Epithelial cell of proximal tubule (primary cell): ENCODE measurements at regions not wholly inside any gene's neighbourhood (a gene's known extent, or its start where the extent isn't known, plus 50 kb on each side); places are given as distances from the start of the nearest gene placed in this dataset.

ENCODE experiments used
- DNase-seq: peaks from one replicate; pipeline ENCODE4 v3.0.0-alpha.2; 2011; ENCODE audit warnings: low read depth
- H3K4me3 ChIP-seq: 2 replicates; pipeline ENCODE4 v1.5.1; 2011; ENCODE audit warnings: low read depth, mild to moderate bottlenecking, low read length
- TF ChIP-seq, protein P1 (sequence below): conservative IDR thresholded peaks from 2 replicates; pipeline ENCODE4 v1.5.1; 2012; ENCODE audit warnings: low read depth, mild to moderate bottlenecking, low read length

DNA sequence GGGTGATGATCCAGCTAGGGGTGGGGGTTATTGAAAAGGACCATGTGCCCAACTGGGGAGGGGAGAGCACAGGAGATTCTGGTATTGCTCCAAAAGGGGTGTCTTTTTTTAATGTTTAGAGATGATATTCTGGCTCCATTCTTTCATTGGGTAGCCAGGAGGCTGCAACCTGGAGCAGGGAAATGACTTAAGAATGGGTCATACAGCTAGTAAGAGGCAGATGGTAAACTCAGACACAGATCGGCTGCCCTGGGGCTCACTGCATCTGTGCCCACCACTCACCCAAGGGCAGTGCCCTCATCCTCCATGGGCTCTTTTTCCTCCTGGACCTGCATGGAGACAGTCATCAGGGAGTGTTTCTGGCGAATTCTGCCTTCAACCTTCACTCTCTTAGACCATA, 302.0 kb upstream of the PRDM1 start:
- no peak overlapping the region for H3K4me3 ChIP-seq
- DNase-seq, result no peak
- TF ChIP-seq, protein P1, sequence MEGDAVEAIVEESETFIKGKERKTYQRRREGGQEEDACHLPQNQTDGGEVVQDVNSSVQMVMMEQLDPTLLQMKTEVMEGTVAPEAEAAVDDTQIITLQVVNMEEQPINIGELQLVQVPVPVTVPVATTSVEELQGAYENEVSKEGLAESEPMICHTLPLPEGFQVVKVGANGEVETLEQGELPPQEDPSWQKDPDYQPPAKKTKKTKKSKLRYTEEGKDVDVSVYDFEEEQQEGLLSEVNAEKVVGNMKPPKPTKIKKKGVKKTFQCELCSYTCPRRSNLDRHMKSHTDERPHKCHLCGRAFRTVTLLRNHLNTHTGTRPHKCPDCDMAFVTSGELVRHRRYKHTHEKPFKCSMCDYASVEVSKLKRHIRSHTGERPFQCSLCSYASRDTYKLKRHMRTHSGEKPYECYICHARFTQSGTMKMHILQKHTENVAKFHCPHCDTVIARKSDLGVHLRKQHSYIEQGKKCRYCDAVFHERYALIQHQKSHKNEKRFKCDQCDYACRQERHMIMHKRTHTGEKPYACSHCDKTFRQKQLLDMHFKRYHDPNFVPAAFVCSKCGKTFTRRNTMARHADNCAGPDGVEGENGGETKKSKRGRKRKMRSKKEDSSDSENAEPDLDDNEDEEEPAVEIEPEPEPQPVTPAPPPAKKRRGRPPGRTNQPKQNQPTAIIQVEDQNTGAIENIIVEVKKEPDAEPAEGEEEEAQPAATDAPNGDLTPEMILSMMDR, result no peak

DNA sequence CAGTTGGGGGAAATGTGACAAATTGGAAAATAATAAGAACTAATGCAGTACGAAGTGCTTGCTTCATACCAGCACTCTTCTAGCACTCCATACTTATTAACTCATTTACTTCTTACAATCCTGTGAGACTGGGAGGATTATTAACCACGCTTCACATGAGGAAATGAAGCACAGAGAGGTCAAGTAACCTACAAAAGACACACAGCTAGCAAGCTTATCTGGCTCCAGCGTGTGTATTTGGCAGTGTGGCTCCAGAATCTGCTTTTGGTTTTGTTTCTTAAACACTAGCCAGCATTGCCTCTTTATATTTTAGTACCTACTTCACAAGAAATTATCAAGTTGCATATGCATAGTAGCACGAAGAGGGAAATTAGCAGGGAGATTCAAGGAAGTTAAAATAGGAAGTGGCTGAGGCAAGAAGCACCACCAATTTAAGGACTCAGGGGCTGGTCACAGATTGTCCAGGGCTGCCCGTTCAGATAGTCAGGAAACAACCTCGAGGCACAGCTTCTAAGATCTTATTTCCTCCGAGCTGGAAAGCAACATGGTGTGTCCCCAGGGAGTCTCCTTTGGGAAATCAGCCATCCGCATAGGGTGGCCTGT, 302.7 kb upstream of the PRDM1 start:
- no peak for DNase-seq
- TF ChIP-seq, protein P1, result no peak
- no peak overlapping the region for H3K4me3 ChIP-seq

DNA sequence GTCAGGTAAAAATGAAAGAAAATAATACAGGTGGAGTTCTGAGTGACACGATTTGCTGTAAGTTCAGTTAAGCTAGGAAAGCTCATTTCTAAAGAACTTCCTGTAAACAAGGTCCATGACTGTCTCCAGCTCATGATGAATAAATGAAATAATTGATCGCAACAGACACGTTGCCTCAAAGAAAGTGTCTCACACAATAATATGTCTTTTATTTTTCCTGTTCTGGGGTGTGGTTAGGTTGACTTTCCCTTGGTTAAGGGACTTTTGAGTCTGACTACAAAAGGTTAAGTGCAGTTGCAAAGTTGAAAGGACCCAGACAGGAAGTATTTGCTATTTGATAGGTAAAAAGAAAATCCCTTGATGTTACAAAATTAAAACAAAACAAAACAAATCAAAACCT, 304.2 kb upstream of the PRDM1 start:
- TF ChIP-seq, protein P1, result no peak
- DNase-seq, result no peak
- H3K4me3 ChIP-seq, result no peak overlapping the region

DNA sequence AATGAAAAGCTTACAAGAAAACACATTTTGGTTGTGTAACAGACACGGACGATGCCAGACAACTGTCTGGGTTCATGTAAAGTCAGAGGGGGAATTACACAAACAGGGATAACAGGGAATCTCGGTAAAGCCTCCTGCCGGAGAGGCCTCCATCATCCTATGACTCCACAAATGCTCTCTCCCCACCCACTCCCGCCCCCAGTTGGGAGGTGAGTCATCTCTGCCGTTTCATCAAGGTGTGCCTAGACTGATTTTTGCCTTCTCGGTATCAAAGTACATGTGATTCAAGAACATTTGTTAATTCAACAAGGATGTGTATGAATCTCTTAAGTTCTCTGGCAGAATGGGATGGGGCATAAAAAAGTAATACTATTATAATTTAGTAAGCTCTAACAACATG, 304.9 kb upstream of the PRDM1 start:
- DNase-seq, result no peak
- TF ChIP-seq, protein P1, result no peak

DNA sequence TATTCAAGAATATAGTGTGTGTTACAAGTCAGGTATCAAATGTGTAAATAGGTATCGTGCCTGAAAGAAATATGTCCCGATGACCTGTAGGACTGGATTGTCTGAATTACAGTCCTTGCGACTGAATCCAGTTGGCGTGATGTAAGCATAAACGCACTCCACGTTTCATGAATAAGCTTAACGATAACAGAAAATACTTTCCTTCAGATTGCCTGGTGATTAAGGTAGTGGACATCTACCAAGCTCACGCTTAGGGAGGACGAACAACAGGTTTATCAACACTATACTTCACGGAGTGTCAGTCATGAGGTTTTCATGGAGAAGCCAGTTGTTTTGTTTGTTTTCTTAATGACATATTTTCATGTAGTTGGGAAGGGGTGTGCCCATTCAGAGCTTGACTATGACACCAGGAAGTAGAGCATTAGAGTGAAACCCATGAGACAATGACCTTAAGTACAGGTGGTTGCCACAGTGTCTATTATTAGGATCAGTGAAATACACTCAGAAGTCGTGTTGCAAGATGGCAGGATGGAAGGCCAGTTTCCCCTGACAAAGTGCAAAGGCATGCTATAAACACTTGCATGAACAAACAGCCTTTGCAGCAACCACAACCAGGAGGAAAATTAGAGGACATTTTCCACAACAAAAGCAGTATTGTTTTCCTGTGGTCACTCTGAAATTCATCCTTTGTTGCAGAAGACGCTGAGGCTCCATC, 305.8 kb upstream of the PRDM1 start:
- no peak overlapping the region for H3K4me3 ChIP-seq
- DNase-seq, result no peak
- TF ChIP-seq, protein P1, result no peak

More for the DNA sequence above, 304.9 kb upstream of the PRDM1 start:
- no peak overlapping the region for H3K4me3 ChIP-seq

DNA sequence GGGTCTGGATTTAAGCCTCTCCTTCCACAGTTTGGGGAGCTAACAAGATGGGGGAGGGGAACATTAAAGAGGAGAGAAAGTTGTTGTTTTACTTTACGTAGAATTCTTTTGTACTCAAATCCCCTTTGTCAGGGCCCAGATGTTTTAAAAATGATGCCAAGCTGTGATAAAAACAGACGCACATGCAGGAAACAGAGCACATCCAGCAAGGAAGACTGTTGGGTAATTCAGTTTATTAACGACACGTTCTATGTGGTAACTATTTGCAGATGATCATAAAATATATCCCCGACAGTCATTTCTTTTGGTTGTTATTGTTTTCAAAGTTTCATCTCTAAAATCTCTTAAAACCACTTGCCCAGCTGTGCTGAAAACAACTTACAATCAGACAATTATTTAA, 307.0 kb upstream of the PRDM1 start:
- DNase-seq, result no peak
- TF ChIP-seq, protein P1, result no peak
- H3K4me3 ChIP-seq, result no peak overlapping the region

DNA sequence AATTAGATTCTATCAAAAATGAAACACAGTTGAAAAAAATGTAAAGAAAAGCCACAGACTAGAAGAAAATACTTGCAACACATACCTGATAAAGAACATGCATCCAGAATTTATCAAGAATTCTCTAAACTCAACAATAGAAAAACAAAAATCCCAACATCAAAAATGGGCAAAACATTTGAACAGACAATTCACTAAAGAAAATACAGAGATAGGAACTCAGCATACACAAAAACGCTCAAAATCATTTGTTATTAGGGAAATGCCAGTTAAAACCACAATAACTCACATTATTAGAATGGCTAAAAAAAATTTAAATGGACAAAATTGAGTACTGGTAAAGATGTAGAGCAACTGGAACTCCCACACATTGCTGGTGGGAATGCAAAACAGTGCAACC, 311.0 kb upstream of the PRDM1 start:
- DNase-seq, result no peak
- H3K4me3 ChIP-seq, result no peak overlapping the region
- TF ChIP-seq, protein P1, result no peak
